HUES64 (cell line): ENCODE measurements at regions not wholly inside any gene's neighbourhood (a gene's known extent, or its start where the extent isn't known, plus 50 kb on each side); places are given as distances from the start of the nearest gene placed in this dataset.

Experiments
- H3K27ac ChIP-seq: 2 replicates; pipeline ENCODE4 v1.7.0; 2013; ENCODE audit warnings: low read depth, low read length, inconsistent platforms
- H3K27me3 ChIP-seq: 2 replicates; pipeline ENCODE4 v1.6.1; 2013; ENCODE audit warnings: mild to moderate bottlenecking, low read length; ENCODE audit not compliant: insufficient read depth
- H3K36me3 ChIP-seq: 2 replicates; pipeline ENCODE4 v1.6.1; 2013; ENCODE audit warnings: mild to moderate bottlenecking, low read length; ENCODE audit not compliant: insufficient read depth
- H3K4me1 ChIP-seq: 2 replicates; pipeline ENCODE4 v1.6.1; 2013; ENCODE audit warnings: mild to moderate bottlenecking, low read length, moderate library complexity; ENCODE audit not compliant: insufficient read depth
- H3K4me3 ChIP-seq: 2 replicates; pipeline ENCODE4 v1.5.1; 2013; ENCODE audit warnings: mild to moderate bottlenecking, low read length, moderate library complexity
- H3K9ac ChIP-seq: 2 replicates; pipeline ENCODE4 v1.6.1; 2013; ENCODE audit warnings: mild to moderate bottlenecking, low read depth, low read length
- H3K9me3 ChIP-seq: 2 replicates; pipeline ENCODE4 v1.6.1; 2013; ENCODE audit warnings: low read depth, low read length; ENCODE audit not compliant: insufficient read depth
- WGBS: fragments of 150-250, 120-280 bp; methylation state at CpG from one replicate; pipeline ENCODE4 v1.1.7; 2013; ENCODE audit warnings: missing lambda C conversion rate; 5-methylcytosine and 5-hydroxymethylcytosine counted together

GRCh38 chr5:54833590-54833989, 151.8 kb downstream of the ESM1 start:
- H3K4me3 ChIP-seq, result no peak overlapping the region
- H3K9me3 ChIP-seq, result no peaks in the 10 kb centered on the region
- H3K36me3 ChIP-seq, result no peaks in the 10 kb centered on the region
- no peaks in the 10 kb centered on the region for H3K27me3 ChIP-seq
- H3K4me1 ChIP-seq, result no peaks in the 10 kb centered on the region
- no peak overlapping the region for H3K27ac ChIP-seq
- WGBS, result 88% methylated on average over 3 of the region's 3 CpGs
- no peak overlapping the region for H3K9ac ChIP-seq

- no peaks in the 10 kb centered on the region for H3K4me1 ChIP-seq
- H3K4me3 ChIP-seq, result no peak overlapping the region
- no peak overlapping the region for H3K27ac ChIP-seq
- H3K9me3 ChIP-seq, result no peaks in the 10 kb centered on the region
- 91% methylated on average over 5 of the region's 5 CpGs for WGBS
- no peaks in the 10 kb centered on the region for H3K36me3 ChIP-seq
- H3K9ac ChIP-seq, result no peak overlapping the region
- no peaks in the 10 kb centered on the region for H3K27me3 ChIP-seq
Measured at GRCh38 chr5:54832858-54833257, 152.5 kb downstream of the ESM1 start.

- WGBS, result 98% methylated on average over 2 of the region's 2 CpGs
- no peaks in the 10 kb centered on the region for H3K9me3 ChIP-seq
- no peak overlapping the region for H3K4me3 ChIP-seq
- H3K9ac ChIP-seq, result no peak overlapping the region
- H3K27me3 ChIP-seq, result no peaks in the 10 kb centered on the region
- no peaks in the 10 kb centered on the region for H3K4me1 ChIP-seq
- H3K36me3 ChIP-seq, result no peaks in the 10 kb centered on the region
- no peak overlapping the region for H3K27ac ChIP-seq
Measured at GRCh38 chr5:54832045-54832444, 153.3 kb downstream of the ESM1 start.

- Histone ChIP-seq H3K9me3 (no peaks in the 10 kb centered on the region), H3K4me3 (no peak overlapping the region), H3K4me1 (no peaks in the 10 kb centered on the region), H3K9ac (no peak overlapping the region), H3K27me3 (no peaks in the 10 kb centered on the region), H3K27ac (no peak overlapping the region), H3K36me3 (no peaks in the 10 kb centered on the region)
- 80% methylated on average over 4 of the region's 4 CpGs for WGBS
Measured at GRCh38 chr5:54831233-54831632, 154.2 kb downstream of the ESM1 start.

- Histone ChIP-seq H3K36me3 (no peaks in the 10 kb centered on the region), H3K4me3 (no peak overlapping the region), H3K9me3 (no peaks in the 10 kb centered on the region), H3K27ac (no peak overlapping the region), H3K4me1 (no peaks in the 10 kb centered on the region), H3K9ac (no peak overlapping the region), H3K27me3 (no peaks in the 10 kb centered on the region)
- WGBS, result 100% methylated on average over 2 of the region's 4 CpGs
Measured at GRCh38 chr5:54829676-54830535, 155.5 kb downstream of the ESM1 start.

- Histone ChIP-seq H3K27ac (no peak overlapping the region), H3K9ac (no peak overlapping the region), H3K4me3 (no peak overlapping the region), H3K27me3 (no peaks in the 10 kb centered on the region), H3K36me3 (no peaks in the 10 kb centered on the region), H3K9me3 (no peaks in the 10 kb centered on the region), H3K4me1 (no peaks in the 10 kb centered on the region)
- 92% methylated on average over 8 of the region's 8 CpGs for WGBS
Measured at GRCh38 chr5:54829102-54829501, 156.3 kb downstream of the ESM1 start.

GRCh38 chr5:54828151-54828550, 157.2 kb downstream of the ESM1 start:
- Histone ChIP-seq H3K27me3 (no peaks in the 10 kb centered on the region), H3K9me3 (no peaks in the 10 kb centered on the region), H3K36me3 (no peaks in the 10 kb centered on the region), H3K4me1 (no peaks in the 10 kb centered on the region), H3K9ac (no peak overlapping the region), H3K27ac (no peak overlapping the region), H3K4me3 (no peak overlapping the region)

- Histone ChIP-seq H3K27ac (no peak overlapping the region), H3K27me3 (no peaks in the 10 kb centered on the region), H3K9me3 (no peaks in the 10 kb centered on the region), H3K36me3 (no peaks in the 10 kb centered on the region), H3K4me1 (no peaks in the 10 kb centered on the region), H3K9ac (no peak overlapping the region), H3K4me3 (no peak overlapping the region)
Measured at GRCh38 chr5:54825005-54825404, 160.4 kb downstream of the ESM1 start.

GRCh38 chr5:54823006-54823405, 162.4 kb downstream of the ESM1 start:
- no peaks in the 10 kb centered on the region for H3K9me3 ChIP-seq
- H3K36me3 ChIP-seq, result no peaks in the 10 kb centered on the region
- no peak overlapping the region for H3K9ac ChIP-seq
- H3K4me1 ChIP-seq, result no peaks in the 10 kb centered on the region
- H3K4me3 ChIP-seq, result no peak overlapping the region
- H3K27ac ChIP-seq, result no peak overlapping the region
- no peaks in the 10 kb centered on the region for H3K27me3 ChIP-seq

GRCh38 chr5:54822324-54822687, 163.1 kb downstream of the ESM1 start:
- Histone ChIP-seq H3K9ac (no peak overlapping the region), H3K27ac (no peak overlapping the region), H3K27me3 (no peaks in the 10 kb centered on the region), H3K4me1 (no peaks in the 10 kb centered on the region), H3K4me3 (no peak overlapping the region), H3K9me3 (no peaks in the 10 kb centered on the region), H3K36me3 (no peaks in the 10 kb centered on the region)
- 98% methylated on average over 2 of the region's 2 CpGs for WGBS

- H3K4me3 ChIP-seq, result no peak overlapping the region
- no peaks in the 10 kb centered on the region for H3K4me1 ChIP-seq
- 58% methylated on average over 3 of the region's 4 CpGs for WGBS
- H3K36me3 ChIP-seq, result no peaks in the 10 kb centered on the region
- no peak overlapping the region for H3K27ac ChIP-seq
- no peak overlapping the region for H3K9ac ChIP-seq
- H3K27me3 ChIP-seq, result no peaks in the 10 kb centered on the region
- no peaks in the 10 kb centered on the region for H3K9me3 ChIP-seq
Measured at GRCh38 chr5:54821445-54822323, 163.7 kb downstream of the ESM1 start.
